ENCODE measurements at regions not wholly inside any gene's neighbourhood (a gene's known extent, or its start where the extent isn't known, plus 50 kb on each side); places are given as distances from the start of the nearest gene placed in this dataset.
"Not testable (repeated sequence)": the region's sequence is repeated elsewhere in the genome, so short reads cannot be mapped to it uniquely, and the experiment has no call there.

- no peak for DNase-seq
Measured at GRCh38 chr6:14464716-14465115, 347.1 kb downstream of the CD83 start.

- no peak for DNase-seq
Measured at GRCh38 chr6:14466278-14466677, 348.7 kb downstream of the CD83 start.

DNA sequence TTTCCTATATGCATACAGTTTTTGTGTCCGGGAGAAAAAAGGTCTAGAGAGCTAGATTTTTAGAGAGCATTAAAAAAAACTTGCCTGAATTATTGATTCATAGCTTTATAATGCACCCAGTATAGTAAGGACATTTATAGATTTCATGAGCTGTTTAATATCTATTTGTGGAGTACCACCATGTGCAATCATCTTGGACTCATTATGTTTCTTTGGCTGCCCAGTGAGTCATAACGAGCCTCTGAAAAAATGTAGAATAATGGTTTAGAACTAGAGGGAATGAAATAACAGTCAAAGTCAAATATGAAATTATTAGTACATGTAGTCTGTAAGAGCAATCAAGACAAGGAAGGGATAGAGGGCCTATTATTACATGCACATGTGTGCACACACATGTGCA, 350.0 kb downstream of the CD83 start:
- DNase-seq: no peak

DNA sequence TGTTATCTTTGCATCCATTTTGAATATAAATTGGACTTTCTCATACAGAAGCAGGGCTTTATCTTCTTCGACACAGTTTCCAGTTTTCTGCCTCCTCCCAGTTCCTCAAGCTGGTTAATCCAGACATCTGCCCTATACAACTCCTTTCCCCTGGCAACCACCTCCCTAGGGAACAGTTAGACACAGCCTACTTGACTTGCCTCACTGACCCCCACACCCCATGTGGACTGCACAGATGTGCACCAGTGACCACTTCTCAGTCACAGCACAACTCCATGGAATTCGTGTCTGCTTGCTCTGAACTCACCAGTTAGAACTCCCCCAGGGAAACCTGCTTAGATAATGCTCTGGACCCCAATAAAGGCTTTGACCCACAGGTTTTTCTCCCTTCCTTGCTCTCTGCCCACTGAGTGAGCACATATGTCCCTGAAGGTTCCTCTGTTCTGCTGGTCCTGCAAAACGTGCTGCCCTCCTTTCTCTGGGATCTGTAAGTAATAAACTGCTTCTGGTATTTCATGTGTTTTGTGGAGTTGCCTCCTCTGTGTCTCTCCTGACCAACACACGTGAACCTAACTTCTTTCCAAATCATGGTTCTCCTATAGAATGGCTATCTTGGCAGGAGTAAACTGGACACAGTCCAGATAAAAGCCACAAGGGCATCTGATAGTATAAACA, 351.2 kb downstream of the CD83 start:
- DNase-seq: no peak

DNA sequence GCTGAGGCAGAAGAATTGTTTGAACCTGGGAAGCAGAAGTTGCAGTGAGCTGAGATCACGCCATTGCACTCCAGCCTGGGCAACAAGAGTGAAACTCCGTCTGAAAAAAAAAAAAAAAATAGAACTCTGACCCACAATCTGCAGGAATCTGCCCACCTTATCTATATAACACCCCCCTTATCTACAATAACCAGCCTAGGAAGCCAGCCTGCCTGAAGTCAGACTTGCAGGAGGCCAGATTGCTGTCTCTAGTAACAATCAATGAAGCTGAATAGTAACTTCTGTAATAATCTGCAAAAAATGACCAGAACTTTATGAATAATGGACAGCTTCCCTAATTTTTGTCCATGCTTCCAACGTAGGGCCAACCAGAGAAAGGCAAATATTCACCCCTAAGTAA, 352.5 kb downstream of the CD83 start:
- DNase-seq: no peak

- DNase-seq: no peak
Measured at GRCh38 chr6:14470671-14471070, 353.1 kb downstream of the CD83 start.

DNA sequence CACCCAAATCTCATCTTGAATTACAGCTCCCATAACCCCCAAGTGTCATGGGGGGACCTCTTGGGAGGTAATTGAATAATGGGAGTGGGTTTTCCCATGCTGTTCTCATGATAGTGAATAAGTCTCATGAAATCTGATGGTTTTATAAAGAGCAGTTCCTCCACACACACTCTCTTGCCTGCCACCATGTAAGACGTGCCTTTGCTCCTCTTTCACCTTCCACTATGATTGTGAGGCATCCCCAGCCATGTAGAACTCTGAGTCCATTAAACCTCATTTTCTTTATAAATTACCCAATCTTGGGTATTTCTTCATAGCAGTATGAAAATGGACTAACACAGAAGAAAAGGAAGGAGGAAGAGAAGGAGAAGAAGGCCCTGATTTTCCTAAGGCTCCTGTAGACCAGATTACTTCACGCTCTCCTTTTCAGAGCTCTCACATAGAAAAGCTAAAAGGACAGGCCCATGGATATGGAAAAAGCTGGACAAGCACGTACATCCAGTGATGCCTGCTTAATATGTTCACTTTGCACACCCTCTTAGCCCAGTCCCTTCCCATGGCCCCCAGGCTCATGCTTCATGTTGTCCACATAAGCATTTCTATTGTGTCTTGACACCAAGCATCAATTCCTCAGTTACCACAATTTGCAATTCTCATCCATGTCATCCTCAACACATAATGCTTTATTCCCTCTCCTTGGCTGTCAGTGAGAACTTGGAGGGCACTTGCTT, 354.8 kb downstream of the CD83 start:
- no peak for DNase-seq

GRCh38 chr6:14472986-14473337, 355.4 kb downstream of the CD83 start:
- DNase-seq: no peak

DNA sequence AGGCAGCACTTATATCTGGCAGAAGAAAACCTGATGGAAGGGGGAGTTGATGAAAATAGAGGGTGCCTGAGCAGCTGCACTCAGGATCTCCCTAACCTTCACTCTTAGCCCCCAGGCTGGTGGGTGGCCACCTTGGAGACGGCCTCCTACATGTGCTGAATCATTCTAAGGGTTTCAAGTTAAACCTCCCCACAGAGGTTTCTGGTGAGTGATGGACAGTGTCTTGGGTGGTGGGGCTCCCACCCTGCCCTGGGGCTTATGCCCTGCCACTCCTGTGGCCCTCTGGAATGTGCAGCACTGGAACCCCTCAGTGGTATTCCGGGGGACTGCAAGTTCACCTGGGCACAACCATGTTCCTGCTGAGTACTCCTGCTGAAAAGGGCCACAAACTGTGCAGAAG, 357.2 kb downstream of the CD83 start:
- DNase-seq: no peak

DNA sequence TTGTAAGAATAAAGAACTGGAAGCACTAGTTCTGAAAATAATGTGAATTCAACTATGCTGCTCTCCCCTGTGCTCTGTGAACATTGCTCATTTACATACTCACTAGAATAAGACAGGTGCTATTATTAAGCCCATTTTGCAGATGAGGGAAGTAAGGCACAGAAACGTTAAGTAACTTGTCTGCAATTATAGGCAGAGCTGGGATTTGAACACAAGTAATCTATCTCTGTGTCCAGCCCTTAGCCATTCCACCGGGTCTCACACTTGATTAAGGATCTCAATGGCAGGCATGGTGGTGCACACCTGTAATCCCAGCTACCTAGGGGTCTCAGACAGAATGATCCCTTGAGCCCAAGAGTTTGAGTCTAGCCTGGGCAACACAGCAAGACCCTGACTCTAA, 357.7 kb downstream of the CD83 start:
- no peak for DNase-seq

- DNase-seq: no peak
Measured at GRCh38 chr6:14476793-14477531, 359.4 kb downstream of the CD83 start.

DNA sequence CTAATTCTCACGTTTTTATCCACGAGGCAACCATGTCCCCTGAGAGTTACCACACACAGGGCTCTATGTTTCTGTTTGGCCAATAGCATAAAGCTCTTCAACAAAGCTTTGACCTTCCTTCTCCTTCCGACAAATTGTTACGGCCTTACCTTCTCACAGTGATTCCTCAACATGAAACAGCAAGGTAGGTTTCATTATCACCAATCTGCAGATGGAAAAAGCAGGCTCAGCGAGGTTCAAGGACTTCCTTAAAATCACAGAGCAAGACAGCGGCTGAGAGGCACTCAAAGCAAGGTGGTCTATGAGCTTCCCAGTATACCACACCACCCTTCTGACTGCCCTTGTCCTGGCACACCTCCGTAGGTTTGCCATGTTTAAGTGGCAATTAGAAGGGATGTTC, 360.0 kb downstream of the CD83 start:
- no peak for DNase-seq

DNA sequence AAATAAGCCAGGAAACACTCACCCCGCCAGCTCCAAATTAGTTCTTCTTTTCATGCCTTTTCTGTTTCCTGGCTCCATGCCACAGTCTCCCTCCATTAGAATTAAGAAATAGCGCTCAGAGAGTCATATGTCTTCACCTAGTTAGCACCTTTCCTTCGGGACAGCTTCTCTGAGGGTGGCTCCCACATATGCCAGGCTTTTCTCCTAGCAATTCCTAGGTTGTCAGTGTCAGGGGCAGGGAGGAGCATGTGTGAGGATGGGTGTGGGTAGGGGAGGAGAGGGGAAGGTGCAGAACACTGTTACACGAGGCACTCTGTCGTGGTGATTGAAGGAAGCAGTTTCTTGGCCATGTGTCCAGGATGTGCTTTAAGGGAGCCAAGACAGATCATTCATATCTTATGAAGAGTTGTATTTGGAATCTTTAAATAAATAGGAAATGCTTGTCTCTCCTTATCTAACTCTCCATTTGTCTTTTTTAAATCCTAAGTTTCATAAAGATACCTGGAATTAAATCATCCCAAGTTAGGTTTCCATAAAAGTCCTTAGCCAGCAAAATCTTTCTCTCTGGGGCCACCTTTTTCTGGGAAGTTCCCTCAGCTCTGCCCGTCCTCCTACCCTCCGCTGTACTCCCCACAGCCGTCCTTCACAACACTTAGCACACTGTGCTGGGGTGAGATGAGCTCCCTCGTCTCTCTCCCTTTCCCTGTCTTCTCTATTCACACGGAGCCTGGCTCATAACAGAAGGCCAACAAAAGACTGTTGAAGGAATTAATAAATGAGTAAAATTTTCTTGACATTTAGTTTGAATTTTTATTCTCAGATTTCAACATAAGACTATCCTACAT, 361.0 kb downstream of the CD83 start:
- DNase-seq: no peak

GRCh38 chr6:14481946-14482345, 364.4 kb downstream of the CD83 start:
- not testable (repeated sequence) for DNase-seq

- DNase-seq: no peak
Measured at GRCh38 chr6:14487625-14488024, 370.1 kb downstream of the CD83 start.

- DNase-seq: no peak
Measured at GRCh38 chr6:14488180-14488579, 370.6 kb downstream of the CD83 start.

DNA sequence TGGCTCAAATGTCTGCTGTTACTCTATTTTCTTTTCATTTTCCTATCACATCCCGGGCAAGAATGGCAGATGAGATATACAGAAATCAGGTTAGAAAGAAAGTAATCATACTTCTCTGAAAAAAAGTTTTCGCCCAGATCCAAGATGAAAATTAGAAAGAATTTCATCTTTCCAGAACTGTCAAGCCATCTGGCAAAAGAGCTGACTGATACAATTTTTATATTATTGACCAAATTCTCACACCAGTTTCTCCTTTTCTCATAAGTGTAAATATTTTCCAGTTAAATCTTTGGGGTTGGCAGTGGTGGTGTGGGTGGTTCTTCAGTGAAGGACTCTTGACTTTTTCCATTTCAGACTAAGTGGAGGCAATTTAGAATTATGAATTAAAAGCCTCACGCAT, 371.9 kb downstream of the CD83 start:
- DNase-seq: no peak

DNA sequence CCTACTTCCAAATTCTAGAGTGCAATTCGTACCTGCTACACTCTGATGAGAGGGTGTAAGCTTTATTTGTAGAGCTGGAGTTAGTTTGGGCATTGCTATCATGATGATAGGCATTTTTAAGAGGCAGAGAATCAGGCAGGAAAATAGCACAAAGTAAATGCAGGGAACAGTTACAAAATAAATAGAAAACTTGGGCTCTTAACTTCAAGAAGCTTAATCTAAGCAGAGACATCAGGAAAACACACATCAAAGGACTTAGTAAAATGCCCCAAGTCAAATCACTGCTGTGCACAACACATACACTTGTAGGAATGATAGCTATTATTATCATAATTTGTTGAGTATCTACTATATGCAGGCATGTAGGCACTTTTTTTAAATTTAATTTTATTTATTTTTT, 381.2 kb downstream of the CD83 start:
- no peak for DNase-seq

- no peak for DNase-seq
Measured at GRCh38 chr6:14499309-14499708, 381.7 kb downstream of the CD83 start.

DNA sequence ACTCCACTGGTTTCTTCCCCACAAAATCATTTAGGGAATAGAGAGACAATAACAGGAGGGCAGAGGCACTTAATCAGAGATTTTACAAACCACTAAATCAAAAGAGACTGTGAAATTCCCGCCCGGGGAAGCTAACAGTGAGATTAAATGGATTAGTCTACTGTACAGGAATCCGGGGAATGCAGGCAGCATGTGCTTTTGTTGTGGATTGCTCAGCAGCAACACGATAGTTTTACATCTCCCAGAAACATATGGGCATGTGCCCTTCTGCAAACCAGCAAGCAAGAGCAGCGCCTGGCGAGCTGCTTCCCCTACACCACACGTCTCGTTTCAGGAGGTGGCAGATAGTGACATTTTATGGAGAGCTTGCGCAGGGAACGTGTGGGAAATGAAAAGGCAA, 382.3 kb downstream of the CD83 start:
- DNase-seq: no peak

DNA sequence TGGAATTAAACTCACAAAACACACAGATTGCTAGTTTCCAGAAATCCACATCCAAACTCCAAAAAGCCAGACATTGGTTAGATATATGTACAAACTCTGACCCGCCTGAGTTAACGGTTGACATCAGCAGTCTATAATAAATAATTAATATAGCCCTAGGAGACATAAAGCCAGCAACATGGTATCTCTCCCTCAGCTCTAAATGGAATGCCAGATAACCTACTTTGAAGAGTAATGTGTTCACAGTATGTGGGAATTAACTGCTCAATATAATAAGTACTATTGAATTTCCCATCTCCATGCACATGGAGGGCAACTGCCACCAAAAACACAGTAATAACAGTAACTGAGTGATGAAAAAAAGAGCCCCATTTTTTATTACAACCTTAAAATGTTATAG, 383.2 kb downstream of the CD83 start:
- DNase-seq: no peak

- DNase-seq: no peak
Measured at GRCh38 chr6:14501240-14501639, 383.7 kb downstream of the CD83 start.

GRCh38 chr6:14501914-14502313, 384.3 kb downstream of the CD83 start:
- no peak for DNase-seq
